ENCODE measurements at regions not wholly inside any gene's neighbourhood (a gene's known extent, or its start where the extent isn't known, plus 50 kb on each side); places are given as distances from the start of the nearest gene placed in this dataset.

- no peak overlapping the region for H3K4me2 ChIP-seq (ENCODE audit: low read length)
- H4K8ac ChIP-seq (ENCODE audit: low read depth, low read length): no peak overlapping the region
- H3K4me1 ChIP-seq (ENCODE audit: control insufficient read depth in 1 of 2, insufficient read depth in 2 of 2, low read length in 2 of 2): no peaks in the 10 kb centered on the region
- no peak overlapping the region for H3K9ac ChIP-seq (ENCODE audit: low read length)
- H3K9me3 ChIP-seq (ENCODE audit: insufficient read depth, low read depth, low read length): no peaks in the 10 kb centered on the region
- H3K36me3 ChIP-seq (ENCODE audit: control insufficient read depth in 1 of 2, insufficient read depth in 2 of 2, low read length in 2 of 2): no peaks in the 10 kb centered on the region
- no peak overlapping the region for H2BK12ac ChIP-seq (ENCODE audit: low read length)
- no peaks in the 10 kb centered on the region for H3K79me2 ChIP-seq (ENCODE audit: control insufficient read depth, insufficient read depth, low read length, poor library complexity)
- H3K18ac ChIP-seq (ENCODE audit: low read length): no peak overlapping the region
- no peak overlapping the region for H3K4me3 ChIP-seq (ENCODE audit: low read depth, low read length)
- no peak for DNase-seq
- H2BK5ac ChIP-seq (ENCODE audit: low read depth, low read length, poor library complexity): no peak overlapping the region
- H2AK5ac ChIP-seq (ENCODE audit: low read length): no peak overlapping the region
- H3K4ac ChIP-seq (ENCODE audit: low read depth, low read length): no peak overlapping the region
- no peak overlapping the region for H3K23ac ChIP-seq (ENCODE audit: low read length)
- H3K14ac ChIP-seq (ENCODE audit: low read length): no peak overlapping the region
- WGBS (ENCODE audit: extremely low coverage, insufficient coverage, insufficient read length): no CpG with 5 or more reads among the region's 5 CpGs
- H4K12ac ChIP-seq (ENCODE audit: low read depth, low read length): no peak overlapping the region
- no peaks in the 10 kb centered on the region for H3K79me1 ChIP-seq (ENCODE audit: low read length)
- H2AFZ ChIP-seq (ENCODE audit: insufficient read depth, low read length, poor library complexity): no peak overlapping the region
- H2BK120ac ChIP-seq (ENCODE audit: insufficient read depth, low read length, poor library complexity): no peak overlapping the region
- H3K27me3 ChIP-seq (ENCODE audit: insufficient read depth, low read length): no peaks in the 10 kb centered on the region
- no peak overlapping the region for H4K91ac ChIP-seq (ENCODE audit: low read depth, low read length)
- H3K27ac ChIP-seq (ENCODE audit: low read depth, low read length): no peak overlapping the region
Observed at GRCh38 chr16:8396463-8396862, 193.8 kb downstream of the TMEM114 start.

GRCh38 chr16:8391257-8391656, 199.1 kb downstream of the TMEM114 start:
- no peak overlapping the region for H3K4me3 ChIP-seq (ENCODE audit: low read depth, low read length)
- H3K36me3 ChIP-seq (ENCODE audit: control insufficient read depth in 1 of 2, insufficient read depth in 2 of 2, low read length in 2 of 2): no peaks in the 10 kb centered on the region
- H4K8ac ChIP-seq (ENCODE audit: low read depth, low read length): no peak overlapping the region
- no peak overlapping the region for H3K14ac ChIP-seq (ENCODE audit: low read length)
- H3K23ac ChIP-seq (ENCODE audit: low read length): no peak overlapping the region
- H4K91ac ChIP-seq (ENCODE audit: low read depth, low read length): no peak overlapping the region
- no peak overlapping the region for H3K4me2 ChIP-seq (ENCODE audit: low read length)
- H2BK120ac ChIP-seq (ENCODE audit: insufficient read depth, low read length, poor library complexity): no peak overlapping the region
- H3K79me1 ChIP-seq (ENCODE audit: low read length): no peaks in the 10 kb centered on the region
- DNase-seq: peak in 1 of 2 donors; percentile 0
- WGBS (ENCODE audit: extremely low coverage, insufficient coverage, insufficient read length): no CpG with 5 or more reads among the region's 3 CpGs
- no peak overlapping the region for H3K27ac ChIP-seq (ENCODE audit: low read depth, low read length)
- no peaks in the 10 kb centered on the region for H3K9me3 ChIP-seq (ENCODE audit: insufficient read depth, low read depth, low read length)
- H4K12ac ChIP-seq (ENCODE audit: low read depth, low read length): no peak overlapping the region
- H2BK12ac ChIP-seq (ENCODE audit: low read length): no peak overlapping the region
- H3K79me2 ChIP-seq (ENCODE audit: control insufficient read depth, insufficient read depth, low read length, poor library complexity): no peaks in the 10 kb centered on the region
- no peak overlapping the region for H3K9ac ChIP-seq (ENCODE audit: low read length)
- H2BK5ac ChIP-seq (ENCODE audit: low read depth, low read length, poor library complexity): no peak overlapping the region
- no peaks in the 10 kb centered on the region for H3K27me3 ChIP-seq (ENCODE audit: insufficient read depth, low read length)
- H3K4me1 ChIP-seq (ENCODE audit: control insufficient read depth in 1 of 2, insufficient read depth in 2 of 2, low read length in 2 of 2): no peaks in the 10 kb centered on the region
- no peak overlapping the region for H2AK5ac ChIP-seq (ENCODE audit: low read length)
- no peak overlapping the region for H3K18ac ChIP-seq (ENCODE audit: low read length)
- no peak overlapping the region for H3K4ac ChIP-seq (ENCODE audit: low read depth, low read length)
- no peak overlapping the region for H2AFZ ChIP-seq (ENCODE audit: insufficient read depth, low read length, poor library complexity)

GRCh38 chr16:8388684-8389083, 201.6 kb downstream of the TMEM114 start:
- Histone ChIP-seq H3K9me3 (ENCODE audit: insufficient read depth, low read depth, low read length) (no peaks in the 10 kb centered on the region), H3K79me2 (ENCODE audit: control insufficient read depth, insufficient read depth, low read length, poor library complexity) (no peaks in the 10 kb centered on the region), H2AK5ac (ENCODE audit: low read length) (no peak overlapping the region), H3K36me3 (ENCODE audit: control insufficient read depth in 1 of 2, insufficient read depth in 2 of 2, low read length in 2 of 2) (no peaks in the 10 kb centered on the region), H4K8ac (ENCODE audit: low read depth, low read length) (no peak overlapping the region), H2BK120ac (ENCODE audit: insufficient read depth, low read length, poor library complexity) (no peak overlapping the region), H3K4me1 (ENCODE audit: control insufficient read depth in 1 of 2, insufficient read depth in 2 of 2, low read length in 2 of 2) (no peaks in the 10 kb centered on the region), H3K4me2 (ENCODE audit: low read length) (no peak overlapping the region), H3K23ac (ENCODE audit: low read length) (no peak overlapping the region), H4K91ac (ENCODE audit: low read depth, low read length) (no peak overlapping the region), H2AFZ (ENCODE audit: insufficient read depth, low read length, poor library complexity) (no peak overlapping the region), H4K12ac (ENCODE audit: low read depth, low read length) (no peak overlapping the region), H2BK12ac (ENCODE audit: low read length) (no peak overlapping the region), H3K27me3 (ENCODE audit: insufficient read depth, low read length) (no peaks in the 10 kb centered on the region), H3K4ac (ENCODE audit: low read depth, low read length) (no peak overlapping the region), H3K9ac (ENCODE audit: low read length) (no peak overlapping the region), H3K79me1 (ENCODE audit: low read length) (no peaks in the 10 kb centered on the region), H3K4me3 (ENCODE audit: low read depth, low read length) (no peak overlapping the region), H2BK5ac (ENCODE audit: low read depth, low read length, poor library complexity) (no peak overlapping the region), H3K18ac (ENCODE audit: low read length) (no peak overlapping the region), H3K14ac (ENCODE audit: low read length) (no peak overlapping the region), H3K27ac (ENCODE audit: low read depth, low read length) (no peak overlapping the region)
- WGBS (ENCODE audit: extremely low coverage, insufficient coverage, insufficient read length): no CpG with 5 or more reads among the region's 3 CpGs
- DNase-seq: no peak

GRCh38 chr16:8381814-8382213, 208.5 kb downstream of the TMEM114 start:
- H3K27ac ChIP-seq (ENCODE audit: low read depth, low read length): no peak overlapping the region

More at GRCh38 chr16:8381814-8382213, 208.5 kb downstream of the TMEM114 start:
- H3K4me1 ChIP-seq (ENCODE audit: control insufficient read depth in 1 of 2, insufficient read depth in 2 of 2, low read length in 2 of 2): no peaks in the 10 kb centered on the region
- no peaks in the 10 kb centered on the region for H3K36me3 ChIP-seq (ENCODE audit: control insufficient read depth in 1 of 2, insufficient read depth in 2 of 2, low read length in 2 of 2)
- no peak overlapping the region for H4K91ac ChIP-seq (ENCODE audit: low read depth, low read length)
- H2BK120ac ChIP-seq (ENCODE audit: insufficient read depth, low read length, poor library complexity): no peak overlapping the region
- no peak overlapping the region for H3K9ac ChIP-seq (ENCODE audit: low read length)
- no peak overlapping the region for H3K4ac ChIP-seq (ENCODE audit: low read depth, low read length)
- no peak overlapping the region for H4K8ac ChIP-seq (ENCODE audit: low read depth, low read length)
- no peak overlapping the region for H2AFZ ChIP-seq (ENCODE audit: insufficient read depth, low read length, poor library complexity)
- H2BK5ac ChIP-seq (ENCODE audit: low read depth, low read length, poor library complexity): no peak overlapping the region
- H2AK5ac ChIP-seq (ENCODE audit: low read length): no peak overlapping the region
- H3K4me2 ChIP-seq (ENCODE audit: low read length): no peak overlapping the region
- no peaks in the 10 kb centered on the region for H3K79me2 ChIP-seq (ENCODE audit: control insufficient read depth, insufficient read depth, low read length, poor library complexity)
- H3K27me3 ChIP-seq (ENCODE audit: insufficient read depth, low read length): no peaks in the 10 kb centered on the region
- no peak overlapping the region for H3K23ac ChIP-seq (ENCODE audit: low read length)
- no peaks in the 10 kb centered on the region for H3K9me3 ChIP-seq (ENCODE audit: insufficient read depth, low read depth, low read length)
- H4K12ac ChIP-seq (ENCODE audit: low read depth, low read length): no peak overlapping the region
- H3K14ac ChIP-seq (ENCODE audit: low read length): no peak overlapping the region
- H3K4me3 ChIP-seq (ENCODE audit: low read depth, low read length): no peak overlapping the region
- no peaks in the 10 kb centered on the region for H3K79me1 ChIP-seq (ENCODE audit: low read length)
- H3K18ac ChIP-seq (ENCODE audit: low read length): no peak overlapping the region
- no peak overlapping the region for H2BK12ac ChIP-seq (ENCODE audit: low read length)
- WGBS (ENCODE audit: extremely low coverage, insufficient coverage, insufficient read length): no CpG with 5 or more reads among the region's 9 CpGs
- no peak for DNase-seq

Measured in trophoblast cell (in vitro differentiated cells and primary cell).